Panc1 (cell line): ENCODE measurements at regions not wholly inside any gene's neighbourhood (a gene's known extent, or its start where the extent isn't known, plus 50 kb on each side); places are given as distances from the start of the nearest gene placed in this dataset.
A peak's percentile ranks its signal among the peaks of the same experiment; 100 is the strongest.

Experiments
- ATAC-seq: fragments of 200-7000 bp; cut with Tn5 transposase; 2 replicates; pipeline ENCODE4 v1.9.1; 2020; ENCODE audit warnings: mild to moderate bottlenecking, moderate library complexity
- BruUV-seq: library from RNA; stranded (reverse); fragments of 400-500 nt; replicated peaks from 2 replicates; lab custom pipeline; 2021; lab: Mats Ljungman, UMichigan
- CTCF ChIA-PET: fragments of 300-600 bp; sonication (Branson Sonifier 250); formaldehyde crosslinking; loops from one replicate; lab custom pipeline; 2022; ENCODE audit warnings: antibody characterized with exemption; lab: Charles Lee
- POLR2A ChIA-PET: fragments of 300-600 bp; sonication (Branson Sonifier 250); formaldehyde crosslinking; loops from one replicate; lab custom pipeline; 2022; ENCODE audit warnings: antibody characterized with exemption; lab: Charles Lee
- DNase-seq: peaks from one replicate; pipeline ENCODE4 v3.0.0-alpha.2; 2010; ENCODE audit warnings: low read depth, low spot score
- H3K27ac ChIP-seq: 2 replicates; pipeline ENCODE4 v1.5.1; 2011; ENCODE audit warnings: mild to moderate bottlenecking, low read length, inconsistent platforms
- H3K27me3 ChIP-seq: fragments of 200-500 bp; sonication (Bioruptor generic); 2 replicates; pipeline ENCODE4 v1.6.0; 2014; ENCODE audit warnings: low read length, inconsistent platforms; ENCODE audit not compliant: control insufficient read depth, insufficient read depth
- H3K36me3 ChIP-seq: fragments of 200-500 bp; sonication (Bioruptor generic); 2 replicates; pipeline ENCODE4 v1.5.1; 2014; ENCODE audit warnings: inconsistent platforms, mild to moderate bottlenecking, low read length, moderate library complexity; ENCODE audit not compliant: control insufficient read depth, insufficient read depth
- H3K4me1 ChIP-seq: 2 replicates; pipeline ENCODE4 v1.5.1; 2011; ENCODE audit warnings: inconsistent platforms, mild to moderate bottlenecking, low read length, moderate library complexity; ENCODE audit not compliant: control insufficient read depth, insufficient read depth
- H3K4me3 ChIP-seq, 2 experiments: 2 replicates each; pipeline ENCODE4 v1.5.1; 2011 to 2012; ENCODE audit warnings: low read depth in 2 of 2, low read length in 2 of 2, mild to moderate bottlenecking in 2 of 2, inconsistent platforms in 1 of 2, moderate library complexity in 1 of 2
- H3K9me3 ChIP-seq: fragments of 200-500 bp; sonication (Bioruptor generic); 2 replicates; pipeline ENCODE4 v1.5.1; 2014; ENCODE audit warnings: low read depth, mild to moderate bottlenecking, inconsistent platforms, low read length, moderate library complexity; ENCODE audit not compliant: control insufficient read depth, insufficient read depth
- POLR2AphosphoS5 ChIP-seq: IDR thresholded peaks from 2 replicates; pipeline ENCODE4 v1.6.1; 2012; ENCODE audit warnings: mild to moderate bottlenecking, low read depth, low read length, moderate library complexity
- SIN3A ChIP-seq: IDR thresholded peaks from 2 replicates; pipeline ENCODE4 v1.6.1; 2012; ENCODE audit warnings: low read depth, mild to moderate bottlenecking, low read length, moderate library complexity, borderline replicate concordance; ENCODE audit not compliant: insufficient read depth
- TCF7L2 ChIP-seq: IDR thresholded peaks from 2 replicates; pipeline ENCODE4 v1.6.1; 2011; ENCODE audit warnings: mild to moderate bottlenecking, low read depth, low read length, inconsistent platforms
- in situ Hi-C: cut with HindIII; loops from 2 replicates; pipeline ENCODE4 v1.10.0; 2016; ENCODE audit warnings: low sequenced_read_pairs, low pct_unique_long_range_greater_than_20kb
- intact Hi-C: fragments of 100-400 bp; cut with micrococcal nuclease; formaldehyde crosslinking; loops from one replicate; pipeline ENCODE4 v1.10.0; 2022; ENCODE audit not compliant: unreplicated experiment
- TF ChIP-seq, protein P1 (sequence below): fragments of 450-650 bp; IDR thresholded peaks from 2 replicates; pipeline ENCODE4 v1.5.1; 2017; ENCODE audit warnings: mild to moderate bottlenecking
- TF ChIP-seq, protein P2 (sequence below), 2 experiments: IDR thresholded peaks; 2 replicates each; pipeline ENCODE4 v1.6.1; 2011 to 2012; ENCODE audit warnings: low read depth in 2 of 2, control low read depth in 1 of 2, low read length in 1 of 2, mild to moderate bottlenecking in 1 of 2, moderate library complexity in 1 of 2; ENCODE audit not compliant: insufficient read depth in 1 of 2

DNA sequence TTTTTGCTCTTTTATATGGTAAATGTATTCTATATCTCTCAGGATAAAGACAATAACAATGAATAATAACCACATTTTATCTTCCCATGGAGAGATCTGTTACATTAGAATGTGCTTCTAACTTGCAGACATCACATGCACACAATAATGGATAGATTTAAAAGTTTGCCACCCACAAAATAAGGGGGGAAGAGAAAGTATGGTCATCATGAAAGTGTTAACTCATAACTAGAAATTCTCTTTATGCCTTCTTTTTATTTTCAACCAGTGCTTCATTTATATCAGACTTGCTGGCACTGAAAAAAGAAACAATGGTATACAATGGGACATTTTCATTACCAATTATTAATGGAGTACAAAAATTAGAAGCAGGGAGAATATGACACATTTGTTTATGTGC, 470.0 kb downstream of the FAT4 start:
- Histone ChIP-seq H3K36me3 (no peaks in the 10 kb centered on the region), H3K27me3 (no peaks in the 10 kb centered on the region), H3K4me1 (no peaks in the 10 kb centered on the region), H3K27ac (no peak overlapping the region), H3K4me3 (no peak overlapping the region), H3K9me3 (no peaks in the 10 kb centered on the region)
- ChIA-PET CTCF (no interaction called here), POLR2A (no interaction called here)
- DNase-seq (no peak), ATAC-seq (no peak)
- no TSS peak for BruUV-seq
- in situ Hi-C loops: no loop called here
- TF ChIP-seq, protein P1, sequence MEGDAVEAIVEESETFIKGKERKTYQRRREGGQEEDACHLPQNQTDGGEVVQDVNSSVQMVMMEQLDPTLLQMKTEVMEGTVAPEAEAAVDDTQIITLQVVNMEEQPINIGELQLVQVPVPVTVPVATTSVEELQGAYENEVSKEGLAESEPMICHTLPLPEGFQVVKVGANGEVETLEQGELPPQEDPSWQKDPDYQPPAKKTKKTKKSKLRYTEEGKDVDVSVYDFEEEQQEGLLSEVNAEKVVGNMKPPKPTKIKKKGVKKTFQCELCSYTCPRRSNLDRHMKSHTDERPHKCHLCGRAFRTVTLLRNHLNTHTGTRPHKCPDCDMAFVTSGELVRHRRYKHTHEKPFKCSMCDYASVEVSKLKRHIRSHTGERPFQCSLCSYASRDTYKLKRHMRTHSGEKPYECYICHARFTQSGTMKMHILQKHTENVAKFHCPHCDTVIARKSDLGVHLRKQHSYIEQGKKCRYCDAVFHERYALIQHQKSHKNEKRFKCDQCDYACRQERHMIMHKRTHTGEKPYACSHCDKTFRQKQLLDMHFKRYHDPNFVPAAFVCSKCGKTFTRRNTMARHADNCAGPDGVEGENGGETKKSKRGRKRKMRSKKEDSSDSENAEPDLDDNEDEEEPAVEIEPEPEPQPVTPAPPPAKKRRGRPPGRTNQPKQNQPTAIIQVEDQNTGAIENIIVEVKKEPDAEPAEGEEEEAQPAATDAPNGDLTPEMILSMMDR: no peak
- TF ChIP-seq POLR2AphosphoS5 (no peak), TCF7L2 (no peak), SIN3A (no peak)
- TF ChIP-seq, protein P2, sequence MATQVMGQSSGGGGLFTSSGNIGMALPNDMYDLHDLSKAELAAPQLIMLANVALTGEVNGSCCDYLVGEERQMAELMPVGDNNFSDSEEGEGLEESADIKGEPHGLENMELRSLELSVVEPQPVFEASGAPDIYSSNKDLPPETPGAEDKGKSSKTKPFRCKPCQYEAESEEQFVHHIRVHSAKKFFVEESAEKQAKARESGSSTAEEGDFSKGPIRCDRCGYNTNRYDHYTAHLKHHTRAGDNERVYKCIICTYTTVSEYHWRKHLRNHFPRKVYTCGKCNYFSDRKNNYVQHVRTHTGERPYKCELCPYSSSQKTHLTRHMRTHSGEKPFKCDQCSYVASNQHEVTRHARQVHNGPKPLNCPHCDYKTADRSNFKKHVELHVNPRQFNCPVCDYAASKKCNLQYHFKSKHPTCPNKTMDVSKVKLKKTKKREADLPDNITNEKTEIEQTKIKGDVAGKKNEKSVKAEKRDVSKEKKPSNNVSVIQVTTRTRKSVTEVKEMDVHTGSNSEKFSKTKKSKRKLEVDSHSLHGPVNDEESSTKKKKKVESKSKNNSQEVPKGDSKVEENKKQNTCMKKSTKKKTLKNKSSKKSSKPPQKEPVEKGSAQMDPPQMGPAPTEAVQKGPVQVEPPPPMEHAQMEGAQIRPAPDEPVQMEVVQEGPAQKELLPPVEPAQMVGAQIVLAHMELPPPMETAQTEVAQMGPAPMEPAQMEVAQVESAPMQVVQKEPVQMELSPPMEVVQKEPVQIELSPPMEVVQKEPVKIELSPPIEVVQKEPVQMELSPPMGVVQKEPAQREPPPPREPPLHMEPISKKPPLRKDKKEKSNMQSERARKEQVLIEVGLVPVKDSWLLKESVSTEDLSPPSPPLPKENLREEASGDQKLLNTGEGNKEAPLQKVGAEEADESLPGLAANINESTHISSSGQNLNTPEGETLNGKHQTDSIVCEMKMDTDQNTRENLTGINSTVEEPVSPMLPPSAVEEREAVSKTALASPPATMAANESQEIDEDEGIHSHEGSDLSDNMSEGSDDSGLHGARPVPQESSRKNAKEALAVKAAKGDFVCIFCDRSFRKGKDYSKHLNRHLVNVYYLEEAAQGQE (IDR thresholded peaks at IDR 0.05; ENCODE audit: insufficient read depth in 1 of 2, low read depth in 2 of 2, low read length in 1 of 2): no peak
- intact Hi-C loops: no loop called here

DNA sequence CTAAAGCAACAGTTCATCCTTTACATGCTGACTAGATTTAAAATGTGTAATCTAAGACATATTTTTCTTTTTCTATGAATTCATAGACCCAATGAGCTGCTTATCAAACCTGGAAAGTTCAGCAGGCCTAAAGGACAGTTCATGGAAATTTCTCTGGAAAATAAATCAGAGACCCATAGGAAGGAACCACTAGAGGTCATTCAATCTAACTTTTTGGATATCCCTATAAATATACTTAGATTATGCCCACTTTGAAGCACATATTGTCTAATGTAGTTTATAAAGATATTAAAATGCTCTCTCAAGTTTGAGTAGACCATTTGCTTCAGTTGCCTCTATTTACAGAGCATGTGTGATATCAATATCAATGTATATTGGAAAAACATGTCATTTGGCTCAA, 473.0 kb downstream of the FAT4 start:
- in situ Hi-C loops: no loop called here
- no peaks in the 10 kb centered on the region for H3K36me3 ChIP-seq
- TF ChIP-seq POLR2AphosphoS5 (no peak), TCF7L2 (no peak)
- TF ChIP-seq, protein P1: peak; percentile 12; the same call in 1 of the 2 replicates
- BruUV-seq: no TSS peak
- no peak overlapping the region for H3K27ac ChIP-seq
- H3K27me3 ChIP-seq: no peaks in the 10 kb centered on the region
- ATAC-seq: no peak
- intact Hi-C loops: no loop called here
- CTCF ChIA-PET: no interaction called here
- POLR2A ChIA-PET: no interaction called here
- no peaks in the 10 kb centered on the region for H3K9me3 ChIP-seq
- DNase-seq: no peak
- H3K4me3 ChIP-seq: no peak overlapping the region
- no peaks in the 10 kb centered on the region for H3K4me1 ChIP-seq
